CD14-positive monocyte (primary cell): ENCODE measurements at regions not wholly inside any gene's neighbourhood (a gene's known extent, or its start where the extent isn't known, plus 50 kb on each side); places are given as distances from the start of the nearest gene placed in this dataset.

Experiments used
- DNase-seq, 3 donors: peaks; one replicate each; pipeline ENCODE4 v3.0.0-alpha.2; 2011 to 2022
- H2AFZ ChIP-seq: 2 replicates; pipeline ENCODE4 v1.6.0; 2012; ENCODE audit warnings: mild to moderate bottlenecking, low read depth, low read length, inconsistent platforms; ENCODE audit not compliant: insufficient read depth, poor library complexity, severe bottlenecking
- H3K27ac ChIP-seq, 2 donors: 1 replicate in 1 of 2; 2 replicates in 1 of 2; pipeline ENCODE4 v1.5.1; 2012 to 2013; ENCODE audit warnings: low read length in 2 of 2, control low read depth in 1 of 2, inconsistent platforms in 1 of 2, low read depth in 1 of 2, mild to moderate bottlenecking in 1 of 2
- H3K27me3 ChIP-seq, 2 donors: one replicate each; pipeline versions ENCODE4 v1.6.0 to v1.6.1; 2011 to 2013; ENCODE audit warnings: low read length in 2 of 2; ENCODE audit not compliant: control insufficient read depth in 2 of 2, insufficient read depth in 2 of 2
- H3K36me3 ChIP-seq, 2 donors: replicated peaks in 1 of 2; 1 replicate in 1 of 2; 2 replicates in 1 of 2; pipeline versions ENCODE4 v1.5.1 to v1.6.1; 2012 to 2013; ENCODE audit warnings: low read length in 2 of 2, control low read depth in 1 of 2, inconsistent platforms in 1 of 2, mild to moderate bottlenecking in 1 of 2; ENCODE audit not compliant: insufficient read depth in 2 of 2, control insufficient read depth in 1 of 2
- H3K4me1 ChIP-seq, 2 donors: 1 replicate in 1 of 2; 2 replicates in 1 of 2; pipeline versions ENCODE4 v1.5.1 to v1.6.1; 2012 to 2013; ENCODE audit warnings: low read length in 2 of 2, control low read depth in 1 of 2, inconsistent platforms in 1 of 2, mild to moderate bottlenecking in 1 of 2, moderate library complexity in 1 of 2; ENCODE audit not compliant: insufficient read depth in 2 of 2, control insufficient read depth in 1 of 2
- H3K4me2 ChIP-seq: replicated peaks from 2 replicates; pipeline ENCODE3; 2012; ENCODE audit warnings: low read length, moderate library complexity, mild to moderate bottlenecking; ENCODE audit not compliant: poor library complexity, severe bottlenecking; ENCODE audit errors: extremely low read depth
- H3K4me3 ChIP-seq, 3 experiments: fragments of 200-600 bp in 1 of 3; sonication (generic) in 1 of 3; replicated peaks in 1 of 3; 1 replicate in 2 of 3; 2 replicates in 1 of 3; pipeline ENCODE4 v1.5.1; 2011 to 2013; ENCODE audit warnings: low read length in 3 of 3, mild to moderate bottlenecking in 3 of 3, control low read depth in 2 of 3, low read depth in 2 of 3, inconsistent platforms in 1 of 3, moderate library complexity in 1 of 3
- H3K79me2 ChIP-seq: 2 replicates; pipeline ENCODE4 v1.6.0; 2012; ENCODE audit warnings: mild to moderate bottlenecking, control low read depth, inconsistent platforms, low read length, moderate library complexity; ENCODE audit not compliant: insufficient read depth
- H3K9ac ChIP-seq: 2 replicates; pipeline ENCODE4 v1.6.0; 2017; ENCODE audit warnings: low read length, mild to moderate bottlenecking; ENCODE audit not compliant: insufficient read depth, poor library complexity, severe bottlenecking
- H3K9me3 ChIP-seq, 2 donors: replicated peaks in 1 of 2; 1 replicate in 1 of 2; 2 replicates in 1 of 2; pipeline versions ENCODE4 v1.5.1 to v1.6.1; 2012 to 2013; ENCODE audit warnings: low read length in 2 of 2, control low read depth in 1 of 2; ENCODE audit not compliant: control insufficient read depth in 1 of 2, insufficient read depth in 1 of 2
- H4K20me1 ChIP-seq: 2 replicates; pipeline ENCODE4 v1.6.0; 2012; ENCODE audit warnings: mild to moderate bottlenecking, low read length, control low read depth, moderate library complexity; ENCODE audit not compliant: insufficient read depth
- H3K27ac Mint-ChIP-seq, 7 donors: one replicate each; pipeline ENCODE4 v1.8.0; 2020; ENCODE audit warnings: mild to moderate bottlenecking in 7 of 7, mixed read lengths in 7 of 7, moderate library complexity in 6 of 7, inconsistent platforms in 2 of 7
- H3K27me3 Mint-ChIP-seq, 3 donors: one replicate each; pipeline ENCODE4 v1.8.0; 2021 to 2022; ENCODE audit warnings: low read depth in 3 of 3, mild to moderate bottlenecking in 3 of 3, mixed read lengths in 3 of 3, moderate library complexity in 3 of 3, inconsistent platforms in 1 of 3
- H3K36me3 Mint-ChIP-seq, 2 donors: one replicate each; pipeline ENCODE4 v1.8.0; 2020; ENCODE audit warnings: mixed read lengths in 2 of 2, inconsistent platforms in 1 of 2, mild to moderate bottlenecking in 1 of 2
- H3K4me1 Mint-ChIP-seq: one replicate; pipeline ENCODE4 v1.8.0; 2020; ENCODE audit warnings: mild to moderate bottlenecking, mixed read lengths
- H3K4me3 Mint-ChIP-seq, 2 donors: one replicate each; pipeline ENCODE4 v1.8.0; 2020; ENCODE audit warnings: mild to moderate bottlenecking in 2 of 2, mixed read lengths in 2 of 2, moderate library complexity in 1 of 2
- H3K9me3 Mint-ChIP-seq, 7 donors: one replicate each; pipeline ENCODE4 v1.8.0; 2020 to 2022; ENCODE audit warnings: mixed read lengths in 7 of 7, mild to moderate bottlenecking in 6 of 7, moderate library complexity in 6 of 7, inconsistent platforms in 2 of 7
- CTCF ChIP-seq: fragments of 200-600 bp; IDR thresholded peaks from one replicate; pipeline ENCODE4 v1.8.0; 2022; ENCODE audit warnings: antibody characterized with exemption, mild to moderate bottlenecking
- WGBS: methylation state at CpG from one replicate; pipeline ENCODE4 v1.1.5; 2013; ENCODE audit warnings: missing lambda C conversion rate; ENCODE audit not compliant: insufficient coverage; 5-methylcytosine and 5-hydroxymethylcytosine counted together
- intact Hi-C, 2 donors: fragments of 100-400 bp; cut with micrococcal nuclease; formaldehyde crosslinking; loops; one replicate each; pipeline versions ENCODE4 v1.15.0 to v1.15.1; 2023

- no peaks in the 10 kb centered on the region for H3K36me3 ChIP-seq
- no peak overlapping the region for H2AFZ ChIP-seq
- Mint-ChIP-seq H3K4me1 (no peaks in the 10 kb centered on the region), H3K36me3 (no peaks in the 10 kb centered on the region), H3K4me3 (no peak overlapping the region), H3K9me3 (no peaks in the 10 kb centered on the region), H3K27ac (no peak overlapping the region), H3K27me3 (no peaks in the 10 kb centered on the region)
- no peaks in the 10 kb centered on the region for H3K27me3 ChIP-seq
- no peak for TF ChIP-seq CTCF
- no peaks in the 10 kb centered on the region for H3K4me1 ChIP-seq
- H3K9me3 ChIP-seq = no peaks in the 10 kb centered on the region
- no peak overlapping the region for H3K4me3 ChIP-seq
- no peak overlapping the region for H3K4me2 ChIP-seq
- no peak overlapping the region for H3K27ac ChIP-seq
- no peak overlapping the region for H3K9ac ChIP-seq
- intact Hi-C loops = no loop called here
- H4K20me1 ChIP-seq = no peaks in the 10 kb centered on the region
- H3K79me2 ChIP-seq = no peaks in the 10 kb centered on the region
- DNase-seq = no peak
Measured at GRCh38 chr21:16002874-16003466, 273.2 kb downstream of the USP25 start.

GRCh38 chr21:16004086-16004485 is 274.3 kb downstream of the USP25 start:
- Mint-ChIP-seq H3K9me3 (no peaks in the 10 kb centered on the region), H3K36me3 (no peaks in the 10 kb centered on the region), H3K4me3 (no peak overlapping the region), H3K4me1 (no peaks in the 10 kb centered on the region), H3K27me3 (no peaks in the 10 kb centered on the region), H3K27ac (no peak overlapping the region)
- WGBS = no CpG with 5 or more reads among the region's 5 CpGs
- Histone ChIP-seq H3K4me3 (no peak overlapping the region), H3K36me3 (no peaks in the 10 kb centered on the region), H3K27me3 (no peaks in the 10 kb centered on the region), H3K79me2 (no peaks in the 10 kb centered on the region), H3K9ac (no peak overlapping the region), H2AFZ (no peak overlapping the region), H3K9me3 (no peaks in the 10 kb centered on the region), H4K20me1 (no peaks in the 10 kb centered on the region), H3K27ac (no peak overlapping the region), H3K4me2 (no peak overlapping the region), H3K4me1 (no peaks in the 10 kb centered on the region)
- no peak for TF ChIP-seq CTCF
- intact Hi-C loops = no loop called here
- no peak for DNase-seq
